K562 (cell line): ENCODE measurements at regions not wholly inside any gene's neighbourhood (a gene's known extent, or its start where the extent isn't known, plus 50 kb on each side); places are given as distances from the start of the nearest gene placed in this dataset.

Experiments used
- POLR3A ChIP-seq: IDR thresholded peaks from 2 replicates; pipeline ENCODE4 v1.6.1; 2011; ENCODE audit warnings: borderline replicate concordance, mild to moderate bottlenecking, moderate library complexity; ENCODE audit not compliant: insufficient read length, insufficient read depth; ENCODE audit errors: extremely low read depth
- SMC3 ChIP-seq: conservative IDR thresholded peaks from 2 replicates; pipeline ENCODE4 v1.6.1; 2011; ENCODE audit warnings: low read depth, low read length, improper control_type of control experiment; ENCODE audit not compliant: insufficient read depth
- TF ChIP-seq, protein P1 (sequence below), 2 experiments: fragments of 450-650 bp; IDR thresholded peaks; 2 replicates each; pipeline ENCODE4 v1.6.1; 2018; ENCODE audit warnings: mild to moderate bottlenecking in 2 of 2, low read depth in 1 of 2; ENCODE audit not compliant: partially characterized antibody in 2 of 2
- TF ChIP-seq, protein P2 (sequence below): fragments of 450-650 bp; formaldehyde crosslinking; IDR thresholded peaks from 2 replicates; pipeline ENCODE4 v1.4.0; 2020; ENCODE audit warnings: mild to moderate bottlenecking, mixed read lengths
- TF ChIP-seq, protein P3 (sequence below): fragments of 250-450 bp; sonication (Bioruptor Pico); IDR thresholded peaks from 2 replicates; pipeline ENCODE4 v1.5.0; 2021
- TF ChIP-seq, protein P4 (sequence below): fragments of 450-650 bp; IDR thresholded peaks from 2 replicates; pipeline ENCODE4 v1.6.1; 2017; ENCODE audit warnings: antibody characterized with exemption, mild to moderate bottlenecking

DNA sequence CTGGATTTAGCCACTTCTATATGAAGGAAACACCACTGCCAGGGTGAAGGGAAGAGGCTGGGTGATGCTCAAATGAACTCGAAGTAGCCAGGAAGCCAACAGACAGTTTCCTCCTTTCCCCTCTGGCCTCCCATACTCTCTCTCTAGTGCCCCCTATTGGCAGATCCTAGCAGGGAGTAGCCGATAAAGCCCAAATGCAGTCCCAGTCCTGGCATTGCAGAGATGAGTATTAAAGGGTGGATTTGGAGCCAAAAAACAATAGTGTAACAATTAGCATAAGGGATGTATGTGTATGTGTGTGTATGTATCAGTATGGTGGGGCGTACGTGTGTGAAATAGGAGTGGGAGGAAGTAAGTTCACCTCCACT, 213.8 kb upstream of the LDB2 start (continued):
- TF ChIP-seq, protein P1, sequence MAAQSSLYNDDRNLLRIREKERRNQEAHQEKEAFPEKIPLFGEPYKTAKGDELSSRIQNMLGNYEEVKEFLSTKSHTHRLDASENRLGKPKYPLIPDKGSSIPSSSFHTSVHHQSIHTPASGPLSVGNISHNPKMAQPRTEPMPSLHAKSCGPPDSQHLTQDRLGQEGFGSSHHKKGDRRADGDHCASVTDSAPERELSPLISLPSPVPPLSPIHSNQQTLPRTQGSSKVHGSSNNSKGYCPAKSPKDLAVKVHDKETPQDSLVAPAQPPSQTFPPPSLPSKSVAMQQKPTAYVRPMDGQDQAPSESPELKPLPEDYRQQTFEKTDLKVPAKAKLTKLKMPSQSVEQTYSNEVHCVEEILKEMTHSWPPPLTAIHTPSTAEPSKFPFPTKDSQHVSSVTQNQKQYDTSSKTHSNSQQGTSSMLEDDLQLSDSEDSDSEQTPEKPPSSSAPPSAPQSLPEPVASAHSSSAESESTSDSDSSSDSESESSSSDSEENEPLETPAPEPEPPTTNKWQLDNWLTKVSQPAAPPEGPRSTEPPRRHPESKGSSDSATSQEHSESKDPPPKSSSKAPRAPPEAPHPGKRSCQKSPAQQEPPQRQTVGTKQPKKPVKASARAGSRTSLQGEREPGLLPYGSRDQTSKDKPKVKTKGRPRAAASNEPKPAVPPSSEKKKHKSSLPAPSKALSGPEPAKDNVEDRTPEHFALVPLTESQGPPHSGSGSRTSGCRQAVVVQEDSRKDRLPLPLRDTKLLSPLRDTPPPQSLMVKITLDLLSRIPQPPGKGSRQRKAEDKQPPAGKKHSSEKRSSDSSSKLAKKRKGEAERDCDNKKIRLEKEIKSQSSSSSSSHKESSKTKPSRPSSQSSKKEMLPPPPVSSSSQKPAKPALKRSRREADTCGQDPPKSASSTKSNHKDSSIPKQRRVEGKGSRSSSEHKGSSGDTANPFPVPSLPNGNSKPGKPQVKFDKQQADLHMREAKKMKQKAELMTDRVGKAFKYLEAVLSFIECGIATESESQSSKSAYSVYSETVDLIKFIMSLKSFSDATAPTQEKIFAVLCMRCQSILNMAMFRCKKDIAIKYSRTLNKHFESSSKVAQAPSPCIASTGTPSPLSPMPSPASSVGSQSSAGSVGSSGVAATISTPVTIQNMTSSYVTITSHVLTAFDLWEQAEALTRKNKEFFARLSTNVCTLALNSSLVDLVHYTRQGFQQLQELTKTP (IDR thresholded peaks at IDR 0.05; ENCODE audit: low read depth in 1 of 2, partially characterized antibody in 2 of 2) = no peak
- TF ChIP-seq, protein P2, sequence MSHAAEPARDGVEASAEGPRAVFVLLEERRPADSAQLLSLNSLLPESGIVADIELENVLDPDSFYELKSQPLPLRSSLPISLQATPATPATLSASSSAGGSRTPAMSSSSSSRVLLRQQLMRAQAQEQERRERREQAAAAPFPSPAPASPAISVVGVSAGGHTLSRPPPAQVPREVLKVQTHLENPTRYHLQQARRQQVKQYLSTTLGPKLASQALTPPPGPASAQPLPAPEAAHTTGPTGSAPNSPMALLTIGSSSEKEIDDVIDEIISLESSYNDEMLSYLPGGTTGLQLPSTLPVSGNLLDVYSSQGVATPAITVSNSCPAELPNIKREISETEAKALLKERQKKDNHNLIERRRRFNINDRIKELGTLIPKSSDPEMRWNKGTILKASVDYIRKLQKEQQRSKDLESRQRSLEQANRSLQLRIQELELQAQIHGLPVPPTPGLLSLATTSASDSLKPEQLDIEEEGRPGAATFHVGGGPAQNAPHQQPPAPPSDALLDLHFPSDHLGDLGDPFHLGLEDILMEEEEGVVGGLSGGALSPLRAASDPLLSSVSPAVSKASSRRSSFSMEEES = no peak
- TF ChIP-seq POLR3A (no peak), SMC3 (0 out of 2 replicates have a peak, but pooled peaks have one; percentile 10)
- TF ChIP-seq, protein P3, sequence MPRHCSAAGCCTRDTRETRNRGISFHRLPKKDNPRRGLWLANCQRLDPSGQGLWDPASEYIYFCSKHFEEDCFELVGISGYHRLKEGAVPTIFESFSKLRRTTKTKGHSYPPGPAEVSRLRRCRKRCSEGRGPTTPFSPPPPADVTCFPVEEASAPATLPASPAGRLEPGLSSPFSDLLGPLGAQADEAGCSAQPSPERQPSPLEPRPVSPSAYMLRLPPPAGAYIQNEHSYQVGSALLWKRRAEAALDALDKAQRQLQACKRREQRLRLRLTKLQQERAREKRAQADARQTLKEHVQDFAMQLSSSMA (CRISPR knock-in tag) = no peak
- TF ChIP-seq, protein P4, sequence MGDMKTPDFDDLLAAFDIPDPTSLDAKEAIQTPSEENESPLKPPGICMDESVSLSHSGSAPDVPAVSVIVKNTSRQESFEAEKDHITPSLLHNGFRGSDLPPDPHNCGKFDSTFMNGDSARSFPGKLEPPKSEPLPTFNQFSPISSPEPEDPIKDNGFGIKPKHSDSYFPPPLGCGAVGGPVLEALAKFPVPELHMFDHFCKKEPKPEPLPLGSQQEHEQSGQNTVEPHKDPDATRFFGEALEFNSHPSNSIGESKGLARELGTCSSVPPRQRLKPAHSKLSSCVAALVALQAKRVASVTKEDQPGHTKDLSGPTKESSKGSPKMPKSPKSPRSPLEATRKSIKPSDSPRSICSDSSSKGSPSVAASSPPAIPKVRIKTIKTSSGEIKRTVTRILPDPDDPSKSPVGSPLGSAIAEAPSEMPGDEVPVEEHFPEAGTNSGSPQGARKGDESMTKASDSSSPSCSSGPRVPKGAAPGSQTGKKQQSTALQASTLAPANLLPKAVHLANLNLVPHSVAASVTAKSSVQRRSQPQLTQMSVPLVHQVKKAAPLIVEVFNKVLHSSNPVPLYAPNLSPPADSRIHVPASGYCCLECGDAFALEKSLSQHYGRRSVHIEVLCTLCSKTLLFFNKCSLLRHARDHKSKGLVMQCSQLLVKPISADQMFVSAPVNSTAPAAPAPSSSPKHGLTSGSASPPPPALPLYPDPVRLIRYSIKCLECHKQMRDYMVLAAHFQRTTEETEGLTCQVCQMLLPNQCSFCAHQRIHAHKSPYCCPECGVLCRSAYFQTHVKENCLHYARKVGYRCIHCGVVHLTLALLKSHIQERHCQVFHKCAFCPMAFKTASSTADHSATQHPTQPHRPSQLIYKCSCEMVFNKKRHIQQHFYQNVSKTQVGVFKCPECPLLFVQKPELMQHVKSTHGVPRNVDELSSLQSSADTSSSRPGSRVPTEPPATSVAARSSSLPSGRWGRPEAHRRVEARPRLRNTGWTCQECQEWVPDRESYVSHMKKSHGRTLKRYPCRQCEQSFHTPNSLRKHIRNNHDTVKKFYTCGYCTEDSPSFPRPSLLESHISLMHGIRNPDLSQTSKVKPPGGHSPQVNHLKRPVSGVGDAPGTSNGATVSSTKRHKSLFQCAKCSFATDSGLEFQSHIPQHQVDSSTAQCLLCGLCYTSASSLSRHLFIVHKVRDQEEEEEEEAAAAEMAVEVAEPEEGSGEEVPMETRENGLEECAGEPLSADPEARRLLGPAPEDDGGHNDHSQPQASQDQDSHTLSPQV = no peak
- TF ChIP-seq, all 486 proteins: peak for 2
